Prostate gland (tissue), 2 donors: ENCODE measurements at regions not wholly inside any gene's neighbourhood (a gene's known extent, or its start where the extent isn't known, plus 50 kb on each side); places are given as distances from the start of the nearest gene placed in this dataset.

Experiments
- DNase-seq: peaks from one replicate; pipeline ENCODE4 v3.0.0-alpha.2; 2019; ENCODE audit warnings: low spot score
- H3K27ac ChIP-seq, 2 donors: fragments of 200-600 bp; sonication (generic); 2 replicates each; pipeline ENCODE4 v1.5.1; 2017 to 2019
- H3K27me3 ChIP-seq: fragments of 200-600 bp; sonication (generic); replicated peaks from 2 replicates; pipeline ENCODE4 v1.5.1; 2019; ENCODE audit not compliant: insufficient read depth
- H3K36me3 ChIP-seq, 2 donors: fragments of 200-600 bp; sonication (generic); 1 replicate in 1 of 2; 2 replicates in 1 of 2; pipeline versions ENCODE4 v1.5.1 to v1.8.1; 2017 to 2019
- H3K4me1 ChIP-seq: fragments of 200-600 bp; sonication (generic); replicated peaks from 2 replicates; pipeline ENCODE4 v1.5.1; 2019
- H3K4me3 ChIP-seq, 2 donors: fragments of 200-600 bp; sonication (generic); 2 replicates each; pipeline ENCODE4 v1.5.1; 2017 to 2019
- H3K9me3 ChIP-seq: fragments of 200-600 bp; sonication (generic); 2 replicates; pipeline ENCODE4 v1.5.1; 2017
- POLR2A ChIP-seq: fragments of 450-650 bp; IDR thresholded peaks from one replicate; pipeline ENCODE4 v1.6.1; 2016; ENCODE audit warnings: antibody characterized with exemption, mild to moderate bottlenecking
- POLR2AphosphoS5 ChIP-seq: sonication (generic); formaldehyde crosslinking; IDR thresholded peaks from one replicate; pipeline ENCODE4 v1.6.1; 2017; ENCODE audit warnings: antibody characterized with exemption
- WGBS: methylation state at CpG from one replicate; pipeline ENCODE4 v1.1.5; 2018; 5-methylcytosine and 5-hydroxymethylcytosine counted together
- intact Hi-C: fragments of 100-400 bp; cut with DNase I; formaldehyde crosslinking; loops from one replicate; pipeline ENCODE4 v1.14.2; 2022
- TF ChIP-seq, protein P1 (sequence below), 4 experiments: fragments of 200-600 bp in 2 of 4; fragments of 450-650 bp in 2 of 4; sonication (generic) in 2 of 4; IDR thresholded peaks; 1 replicate in 3 of 4; 2 replicates in 1 of 4; pipeline ENCODE4 v1.5.1; 2016 to 2019; ENCODE audit warnings: antibody characterized with exemption in 4 of 4, mild to moderate bottlenecking in 2 of 4, moderate library complexity in 2 of 4

DNA sequence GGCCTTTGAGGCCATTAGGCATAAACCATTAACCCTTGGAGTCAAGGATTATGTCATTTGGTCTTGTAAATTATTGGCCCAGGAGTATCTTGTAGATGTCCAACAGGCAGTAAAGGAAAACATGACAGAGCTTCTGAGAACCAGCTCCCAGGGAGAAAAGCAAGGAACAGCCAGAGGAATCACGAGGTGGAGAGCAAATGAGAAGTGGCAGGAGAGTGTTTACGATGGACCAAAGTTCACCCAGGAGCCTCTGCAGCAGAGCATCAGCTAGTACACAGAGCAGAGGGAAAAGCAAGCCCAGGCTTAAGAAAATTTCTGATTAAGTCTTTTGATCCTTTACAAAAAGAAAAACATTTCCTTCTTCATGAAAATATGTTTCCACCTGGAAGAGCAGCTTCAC, 206.2 kb downstream of the NDUFS4 start:
- H3K36me3 ChIP-seq: no peaks in the 10 kb centered on the region
- no peaks in the 10 kb centered on the region for H3K9me3 ChIP-seq
- TF ChIP-seq POLR2AphosphoS5 (no peak), POLR2A (no peak)
- TF ChIP-seq, protein P1, sequence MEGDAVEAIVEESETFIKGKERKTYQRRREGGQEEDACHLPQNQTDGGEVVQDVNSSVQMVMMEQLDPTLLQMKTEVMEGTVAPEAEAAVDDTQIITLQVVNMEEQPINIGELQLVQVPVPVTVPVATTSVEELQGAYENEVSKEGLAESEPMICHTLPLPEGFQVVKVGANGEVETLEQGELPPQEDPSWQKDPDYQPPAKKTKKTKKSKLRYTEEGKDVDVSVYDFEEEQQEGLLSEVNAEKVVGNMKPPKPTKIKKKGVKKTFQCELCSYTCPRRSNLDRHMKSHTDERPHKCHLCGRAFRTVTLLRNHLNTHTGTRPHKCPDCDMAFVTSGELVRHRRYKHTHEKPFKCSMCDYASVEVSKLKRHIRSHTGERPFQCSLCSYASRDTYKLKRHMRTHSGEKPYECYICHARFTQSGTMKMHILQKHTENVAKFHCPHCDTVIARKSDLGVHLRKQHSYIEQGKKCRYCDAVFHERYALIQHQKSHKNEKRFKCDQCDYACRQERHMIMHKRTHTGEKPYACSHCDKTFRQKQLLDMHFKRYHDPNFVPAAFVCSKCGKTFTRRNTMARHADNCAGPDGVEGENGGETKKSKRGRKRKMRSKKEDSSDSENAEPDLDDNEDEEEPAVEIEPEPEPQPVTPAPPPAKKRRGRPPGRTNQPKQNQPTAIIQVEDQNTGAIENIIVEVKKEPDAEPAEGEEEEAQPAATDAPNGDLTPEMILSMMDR (IDR thresholded peaks at IDR 0.05): no peak
- 46% methylated on average over 2 of the region's 2 CpGs for WGBS
- no peak for DNase-seq
- no peaks in the 10 kb centered on the region for H3K4me1 ChIP-seq
- intact Hi-C loops: no loop called here
- no peaks in the 10 kb centered on the region for H3K27me3 ChIP-seq
- H3K27ac ChIP-seq: no peak overlapping the region
- no peak overlapping the region for H3K4me3 ChIP-seq

DNA sequence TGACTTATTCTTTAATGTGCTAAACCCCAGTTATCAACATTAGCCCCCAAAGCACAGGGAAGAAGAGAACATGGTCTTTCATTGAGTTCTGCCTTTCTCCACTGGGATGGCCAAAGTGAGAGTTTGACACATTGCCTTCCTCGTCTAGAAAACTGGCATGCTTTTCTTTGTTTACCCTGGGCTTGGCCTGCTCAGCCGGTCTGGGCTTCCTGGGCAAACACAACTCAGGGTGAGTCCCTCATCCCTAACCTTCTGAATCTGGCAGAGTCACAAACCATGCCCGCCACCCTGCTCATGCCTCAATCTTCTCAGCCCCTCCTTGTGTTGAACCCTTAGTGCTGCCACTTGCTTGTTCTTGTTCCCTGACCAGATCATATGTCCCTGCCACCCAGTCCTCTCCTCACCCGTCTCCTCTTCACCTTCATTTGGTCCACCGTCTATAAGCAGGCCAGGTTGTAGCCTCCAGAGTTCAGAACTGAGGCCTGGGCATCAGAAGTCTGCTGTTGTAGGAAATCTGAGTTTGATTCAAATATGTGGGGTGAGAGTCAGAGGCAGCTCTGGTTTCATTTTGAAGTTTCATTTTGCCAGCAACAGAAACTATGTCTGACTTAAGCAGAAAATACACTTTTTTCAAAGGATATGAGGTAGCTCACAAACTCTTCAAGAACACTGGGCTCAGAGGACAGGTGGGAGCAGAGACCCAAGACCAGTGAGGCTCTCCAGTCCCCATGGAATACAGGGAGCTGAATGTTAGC, 217.6 kb downstream of the NDUFS4 start:
- Histone ChIP-seq H3K9me3 (no peaks in the 10 kb centered on the region), H3K4me1 (no peaks in the 10 kb centered on the region), H3K4me3 (no peak overlapping the region), H3K36me3 (no peaks in the 10 kb centered on the region), H3K27ac (no peak overlapping the region), H3K27me3 (no peaks in the 10 kb centered on the region)
- intact Hi-C loops: no loop called here
- TF ChIP-seq POLR2AphosphoS5: peak; percentile 45
- TF ChIP-seq, protein P1 (IDR thresholded peaks at IDR 0.05): no peak
- no peak for TF ChIP-seq POLR2A
- 69% methylated on average over 5 of the region's 5 CpGs for WGBS
- peak; percentile 22 for DNase-seq

DNA sequence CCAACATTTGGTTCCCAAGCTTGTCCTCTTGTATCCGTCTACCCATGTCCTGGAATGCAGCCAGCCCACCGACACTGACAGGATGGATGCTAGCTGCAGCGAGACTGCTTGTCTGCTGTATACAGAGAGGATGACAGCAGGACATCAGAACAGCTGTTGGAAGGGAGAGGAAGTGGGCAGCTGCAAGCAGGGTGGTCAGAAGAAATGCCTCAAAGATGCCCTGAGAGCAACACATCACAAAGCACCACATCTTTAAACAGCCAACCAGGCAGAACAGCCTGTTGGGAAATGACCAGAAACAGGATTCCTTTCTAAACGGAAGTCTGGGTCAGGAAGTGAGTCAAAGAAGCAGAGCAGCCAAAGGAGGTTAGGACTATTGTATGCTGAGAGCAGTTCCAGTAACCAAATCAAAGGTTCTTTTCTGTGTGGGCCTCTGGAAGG, 219.1 kb downstream of the NDUFS4 start:
- no peak overlapping the region for H3K4me3 ChIP-seq
- DNase-seq: no peak
- H3K27me3 ChIP-seq: no peaks in the 10 kb centered on the region
- H3K36me3 ChIP-seq: no peaks in the 10 kb centered on the region
- no peaks in the 10 kb centered on the region for H3K4me1 ChIP-seq
- intact Hi-C loops: no loop called here
- H3K27ac ChIP-seq: no peak overlapping the region
- no peak for TF ChIP-seq POLR2AphosphoS5
- TF ChIP-seq, protein P1 (IDR thresholded peaks at IDR 0.05): no peak
- no peak for TF ChIP-seq POLR2A
- 30% methylated on average over 4 of the region's 4 CpGs for WGBS
- no peaks in the 10 kb centered on the region for H3K9me3 ChIP-seq

DNA sequence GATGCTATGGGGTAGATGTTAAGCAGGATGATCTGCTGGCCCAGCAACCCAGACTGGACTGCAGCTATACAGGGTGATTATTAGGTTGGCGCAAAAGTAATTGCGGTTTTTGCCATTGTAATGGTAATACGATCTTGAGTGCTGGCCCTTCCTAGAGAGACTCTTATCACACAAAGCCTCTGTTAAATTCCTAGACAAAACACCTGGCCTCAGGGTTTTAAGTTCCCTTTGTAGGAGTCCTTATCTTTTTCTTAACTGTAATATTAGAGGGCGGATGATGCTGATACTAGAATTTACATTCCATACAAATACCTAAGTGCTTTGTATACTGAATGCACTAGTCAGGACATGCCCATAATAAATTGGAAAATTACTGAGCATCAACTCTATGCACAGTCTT, 222.2 kb downstream of the NDUFS4 start:
- Histone ChIP-seq H3K27me3 (no peaks in the 10 kb centered on the region), H3K4me3 (no peak overlapping the region), H3K9me3 (no peaks in the 10 kb centered on the region), H3K27ac (no peak overlapping the region), H3K4me1 (no peaks in the 10 kb centered on the region), H3K36me3 (no peaks in the 10 kb centered on the region)
- DNase-seq: no peak
- TF ChIP-seq POLR2AphosphoS5 (no peak), POLR2A (no peak)
- TF ChIP-seq, protein P1 (IDR thresholded peaks at IDR 0.05): no peak
- intact Hi-C loops: no loop called here
- WGBS: 80% methylated on average over 4 of the region's 4 CpGs

DNA sequence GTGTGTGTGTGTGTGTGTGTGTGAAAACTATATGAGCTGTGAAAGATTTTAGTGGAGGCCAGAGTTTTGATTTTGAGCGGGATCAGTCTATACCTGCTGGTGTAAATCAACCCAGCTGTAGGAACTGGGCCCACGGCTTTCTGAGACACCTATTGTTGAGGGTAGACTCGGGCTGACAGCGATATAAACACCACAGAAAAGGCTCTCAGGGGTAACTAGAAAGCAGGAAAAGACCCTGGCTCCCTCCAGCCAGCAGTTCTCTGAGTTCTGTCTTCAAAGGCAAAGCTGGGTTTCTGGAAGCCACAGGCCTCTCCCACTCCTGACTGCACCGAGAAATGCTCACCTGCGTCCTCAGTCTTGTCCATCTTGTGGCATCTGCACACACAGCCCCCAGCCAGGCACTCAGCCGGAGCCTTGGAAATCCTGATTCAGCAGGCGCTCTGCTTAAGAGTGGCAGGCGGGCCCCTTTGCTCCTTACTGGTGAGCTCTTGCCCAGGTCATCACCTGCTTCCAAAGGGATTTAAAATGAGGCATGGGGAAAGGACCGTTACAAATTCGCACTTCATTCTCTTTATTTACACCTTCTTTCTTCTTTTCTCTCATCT, 223.3 kb downstream of the NDUFS4 start:
- TF ChIP-seq, protein P1 (IDR thresholded peaks at IDR 0.05): no peak
- TF ChIP-seq POLR2AphosphoS5 (no peak), POLR2A (no peak)
- no peak overlapping the region for H3K27ac ChIP-seq
- DNase-seq: no peak
- H3K27me3 ChIP-seq: no peaks in the 10 kb centered on the region
- H3K4me3 ChIP-seq: no peak overlapping the region
- H3K36me3 ChIP-seq: no peaks in the 10 kb centered on the region
- 83% methylated on average over 11 of the region's 11 CpGs for WGBS
- intact Hi-C loops: no loop called here
- H3K4me1 ChIP-seq: no peaks in the 10 kb centered on the region
- no peaks in the 10 kb centered on the region for H3K9me3 ChIP-seq
